Frontal cortex (tissue), 1 donor: ENCODE measurements at regions not wholly inside any gene's neighbourhood (a gene's known extent, or its start where the extent isn't known, plus 50 kb on each side); places are given as distances from the start of the nearest gene placed in this dataset. TPM values are rescaled to one million over a fixed set of nuclear protein-coding genes. Genes with fewer than 3 reads are reported as not detected.

Experiments used
- small RNA-seq: library from RNA; depleted of rRNA; stranded (forward); fragments of <200 nt; gene quantifications from one replicate; pipeline ENCODE3, GENCODE V24; 2014

Small RNAs in the stretch of these regions (small RNA-seq; reads per million reads assigned to genes)
- not detected for gene RN7SL28P
